A549 (cell line): ENCODE measurements at regions not wholly inside any gene's neighbourhood (a gene's known extent, or its start where the extent isn't known, plus 50 kb on each side); places are given as distances from the start of the nearest gene placed in this dataset.

Experiments
- ATAC-seq, 2 experiments: fragments of 200-7000 bp in 1 of 2; fragments of >200 bp in 1 of 2; cut with Nextera tagmentation in 1 of 2; cut with Tn5 transposase in 1 of 2; 3 replicates each; pipeline versions ENCODE4 v1.8.0 to v1.9.1; 2018 to 2020; ENCODE audit warnings: mild to moderate bottlenecking in 1 of 2, moderate library complexity in 1 of 2
- CTCF ChIA-PET: fragments of 300-600 bp; sonication (Branson Sonifier 250); formaldehyde crosslinking; extraction: SDS; loops from one replicate; lab custom pipeline; 2021; ENCODE audit warnings: antibody characterized with exemption, inconsistent platforms; lab: Yijun Ruan, JAX
- POLR2A ChIA-PET: fragments of 350-600 bp; formaldehyde crosslinking; extraction: SDS; loops from one replicate; lab custom pipeline; 2021; ENCODE audit warnings: antibody characterized with exemption, inconsistent platforms; lab: Yijun Ruan, JAX
- DNase-seq, 2 experiments: peaks; one replicate each; pipeline versions ENCODE4 v3.0.0 to v3.0.0-alpha.2; 2011 to 2016; ENCODE audit warnings: low read depth in 1 of 2, low spot score in 1 of 2
- FAIRE-seq: peaks from 2 replicates; lab custom pipeline; 2011; peaks lifted over from hg19 to GRCh38; lab: Jason Lieb, UNC
- H3K27ac ChIP-seq, 2 experiments: fragments of >200 bp; sonication (Bioruptor Twin); formaldehyde crosslinking; 3 replicates each; pipeline ENCODE4 v1.5.1; 2016 to 2017
- H3K4me1 ChIP-seq: fragments of >200 bp; sonication (Bioruptor Twin); formaldehyde crosslinking; 3 replicates; pipeline ENCODE4 v1.6.1; 2016
- H3K4me2 ChIP-seq: fragments of >200 bp; sonication (Bioruptor Twin); formaldehyde crosslinking; 3 replicates; pipeline ENCODE4 v1.6.1; 2016
- H3K4me3 ChIP-seq: fragments of >200 bp; sonication (Bioruptor Twin); formaldehyde crosslinking; 3 replicates; pipeline ENCODE4 v1.5.1; 2016
- H3K9me3 ChIP-seq: fragments of >200 bp; sonication (Bioruptor Twin); formaldehyde crosslinking; 3 replicates; pipeline ENCODE4 v1.6.1; 2016
- CBX8 ChIP-seq: fragments of 200-600 bp; sonication (generic); IDR thresholded peaks from 2 replicates; pipeline ENCODE4 v1.6.1; 2016
- CEBPB ChIP-seq, 2 experiments: fragments of >200 bp in 1 of 2; sonication (Bioruptor Twin) in 1 of 2; formaldehyde crosslinking in 1 of 2; IDR thresholded peaks; 2 replicates each; pipeline ENCODE4 v1.6.1; 2012 to 2016
- CHD4 ChIP-seq: fragments of 200-600 bp; sonication (generic); IDR thresholded peaks from 2 replicates; pipeline ENCODE4 v1.6.1; 2016; ENCODE audit warnings: antibody characterized with exemption, mild to moderate bottlenecking, borderline replicate concordance
- CTCF ChIP-seq: fragments of >200 bp; sonication (Bioruptor Twin); formaldehyde crosslinking; IDR thresholded peaks from 3 replicates; pipeline ENCODE4 v1.5.1; 2016
- FOSL2 ChIP-seq, 2 experiments: fragments of 450-650 bp in 1 of 2; fragments of >200 bp in 1 of 2; sonication (Bioruptor Twin) in 1 of 2; formaldehyde crosslinking; IDR thresholded peaks; 2 replicates each; pipeline versions ENCODE4 v1.5.0 to v1.6.1; 2016 to 2020; ENCODE audit warnings: mild to moderate bottlenecking in 1 of 2, moderate library complexity in 1 of 2
- HDAC2 ChIP-seq: fragments of 200-600 bp; sonication (generic); IDR thresholded peaks from 2 replicates; pipeline ENCODE4 v1.6.1; 2016
- HMGXB4 ChIP-seq: fragments of 250-450 bp; sonication (Bioruptor Pico); IDR thresholded peaks from 2 replicates; pipeline ENCODE4 v1.5.0; 2021; ENCODE audit warnings: mild to moderate bottlenecking, moderate library complexity, borderline replicate concordance
- HOXA7 ChIP-seq: fragments of 250-450 bp; sonication (Bioruptor Pico); IDR thresholded peaks from 2 replicates; pipeline ENCODE4 v1.5.0; 2020; ENCODE audit warnings: mild to moderate bottlenecking, moderate library complexity
- KDM1A ChIP-seq: fragments of 200-600 bp; sonication (generic); IDR thresholded peaks from 2 replicates; pipeline ENCODE4 v1.6.1; 2016; ENCODE audit warnings: low read depth, mild to moderate bottlenecking
- KDM5A ChIP-seq: fragments of 200-600 bp; sonication (generic); IDR thresholded peaks from 2 replicates; pipeline ENCODE4 v1.6.1; 2016; ENCODE audit warnings: antibody characterized with exemption, mild to moderate bottlenecking
- NR3C1 ChIP-seq: fragments of >200 bp; sonication (Bioruptor Twin); formaldehyde crosslinking; IDR thresholded peaks from 3 replicates; pipeline ENCODE4 v1.6.1; 2017
- POLR2AphosphoS2 ChIP-seq: conservative IDR thresholded peaks from 2 replicates; pipeline ENCODE4 v1.6.1; 2012; ENCODE audit warnings: low read length, improper control_type of control experiment, inconsistent platforms
- RARB ChIP-seq: fragments of 250-450 bp; sonication (Bioruptor Pico); IDR thresholded peaks from 2 replicates; pipeline ENCODE4 v1.8.0; 2021; ENCODE audit warnings: mild to moderate bottlenecking, moderate library complexity
- REST ChIP-seq: fragments of 200-600 bp; sonication (generic); IDR thresholded peaks from 2 replicates; pipeline ENCODE4 v1.6.1; 2016; ENCODE audit warnings: antibody characterized with exemption, mild to moderate bottlenecking, moderate library complexity
- RNF2 ChIP-seq: fragments of 200-600 bp; sonication (generic); IDR thresholded peaks from 2 replicates; pipeline ENCODE4 v1.6.1; 2016; ENCODE audit warnings: low read depth, mild to moderate bottlenecking, antibody characterized with exemption, moderate library complexity, borderline replicate concordance
- SMC3 ChIP-seq: fragments of >200 bp; sonication (Bioruptor Twin); formaldehyde crosslinking; IDR thresholded peaks from 3 replicates; pipeline ENCODE4 v1.6.1; 2018; ENCODE audit warnings: inconsistent platforms
- WGBS: methylation state at CpG from one replicate; pipeline ENCODE4 v1.1.6; 2017; ENCODE audit errors: missing lambda C conversion rate; 5-methylcytosine and 5-hydroxymethylcytosine counted together
- TF ChIP-seq, protein P1 (sequence below): fragments of 250-450 bp; sonication (Bioruptor Pico); IDR thresholded peaks from 2 replicates; pipeline ENCODE4 v1.5.0; 2020; ENCODE audit warnings: low read depth, mild to moderate bottlenecking, moderate library complexity
- TF ChIP-seq, protein P2 (sequence below): fragments of 150-350 bp; IDR thresholded peaks from 2 replicates; pipeline ENCODE4 v1.6.1; 2014; ENCODE audit warnings: low read depth, mild to moderate bottlenecking, low read length
- TF ChIP-seq, protein P3 (sequence below): fragments of >200 bp; sonication (Bioruptor Twin); formaldehyde crosslinking; IDR thresholded peaks from 2 replicates; pipeline ENCODE4 v1.6.1; 2016

GRCh38 chr16:63995025-63995424, 1126.8 kb downstream of the CDH11 start:
- DNase-seq, result no peak
- CTCF ChIA-PET, result no interaction called here
- FAIRE-seq, result no peak
- Histone ChIP-seq H3K9me3 (no peaks in the 10 kb centered on the region), H3K4me2 (no peak overlapping the region), H3K4me3 (no peak overlapping the region), H3K4me1 (no peaks in the 10 kb centered on the region), H3K27ac (no peak overlapping the region)
- no peak for TF ChIP-seq CTCF
- no peak for TF ChIP-seq HDAC2
- no peak for TF ChIP-seq FOSL2 (IDR thresholded peaks at IDR 0.05)
- TF ChIP-seq FOSL2 (CRISPR knock-in tag; IDR thresholded peaks at IDR 0.05), result no peak
- TF ChIP-seq NR3C1, result no peak
- no peak for TF ChIP-seq HMGXB4 (CRISPR knock-in tag)
- no peak for TF ChIP-seq CHD4
- no peak for TF ChIP-seq KDM5A
- TF ChIP-seq, protein P1, sequence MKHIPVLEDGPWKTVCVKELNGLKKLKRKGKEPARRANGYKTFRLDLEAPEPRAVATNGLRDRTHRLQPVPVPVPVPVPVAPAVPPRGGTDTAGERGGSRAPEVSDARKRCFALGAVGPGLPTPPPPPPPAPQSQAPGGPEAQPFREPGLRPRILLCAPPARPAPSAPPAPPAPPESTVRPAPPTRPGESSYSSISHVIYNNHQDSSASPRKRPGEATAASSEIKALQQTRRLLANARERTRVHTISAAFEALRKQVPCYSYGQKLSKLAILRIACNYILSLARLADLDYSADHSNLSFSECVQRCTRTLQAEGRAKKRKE (CRISPR knock-in tag), result no peak
- no peak for TF ChIP-seq SMC3
- TF ChIP-seq RARB, result no peak
- no peak for TF ChIP-seq RNF2
- TF ChIP-seq KDM1A, result no peak
- TF ChIP-seq CBX8, result no peak
- TF ChIP-seq HOXA7 (CRISPR knock-in tag), result no peak
- TF ChIP-seq, protein P2, sequence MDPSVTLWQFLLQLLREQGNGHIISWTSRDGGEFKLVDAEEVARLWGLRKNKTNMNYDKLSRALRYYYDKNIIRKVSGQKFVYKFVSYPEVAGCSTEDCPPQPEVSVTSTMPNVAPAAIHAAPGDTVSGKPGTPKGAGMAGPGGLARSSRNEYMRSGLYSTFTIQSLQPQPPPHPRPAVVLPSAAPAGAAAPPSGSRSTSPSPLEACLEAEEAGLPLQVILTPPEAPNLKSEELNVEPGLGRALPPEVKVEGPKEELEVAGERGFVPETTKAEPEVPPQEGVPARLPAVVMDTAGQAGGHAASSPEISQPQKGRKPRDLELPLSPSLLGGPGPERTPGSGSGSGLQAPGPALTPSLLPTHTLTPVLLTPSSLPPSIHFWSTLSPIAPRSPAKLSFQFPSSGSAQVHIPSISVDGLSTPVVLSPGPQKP, result no peak
- TF ChIP-seq CEBPB (IDR thresholded peaks at IDR 0.05), result no peak
- TF ChIP-seq REST, result no peak
- TF ChIP-seq, protein P3, sequence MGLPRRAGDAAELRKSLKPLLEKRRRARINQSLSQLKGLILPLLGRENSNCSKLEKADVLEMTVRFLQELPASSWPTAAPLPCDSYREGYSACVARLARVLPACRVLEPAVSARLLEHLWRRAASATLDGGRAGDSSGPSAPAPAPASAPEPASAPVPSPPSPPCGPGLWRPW, result no peak
- TF ChIP-seq POLR2AphosphoS2, result no peak
- ATAC-seq, result no peak
- POLR2A ChIA-PET, result no interaction called here
- WGBS, result 25% methylated on average over 8 of the region's 8 CpGs
